CD4-positive, alpha-beta T cell treated with Interleukin-6 at 100 ng/mL for 8 hours (primary cell): ENCODE measurements at regions not wholly inside any gene's neighbourhood (a gene's known extent, or its start where the extent isn't known, plus 50 kb on each side); places are given as distances from the start of the nearest gene placed in this dataset.

Experiments
- DNase-seq: peaks from one replicate; pipeline ENCODE4 v3.0.0-alpha.2; 2020; ENCODE audit warnings: mixed read lengths, low spot score

DNA sequence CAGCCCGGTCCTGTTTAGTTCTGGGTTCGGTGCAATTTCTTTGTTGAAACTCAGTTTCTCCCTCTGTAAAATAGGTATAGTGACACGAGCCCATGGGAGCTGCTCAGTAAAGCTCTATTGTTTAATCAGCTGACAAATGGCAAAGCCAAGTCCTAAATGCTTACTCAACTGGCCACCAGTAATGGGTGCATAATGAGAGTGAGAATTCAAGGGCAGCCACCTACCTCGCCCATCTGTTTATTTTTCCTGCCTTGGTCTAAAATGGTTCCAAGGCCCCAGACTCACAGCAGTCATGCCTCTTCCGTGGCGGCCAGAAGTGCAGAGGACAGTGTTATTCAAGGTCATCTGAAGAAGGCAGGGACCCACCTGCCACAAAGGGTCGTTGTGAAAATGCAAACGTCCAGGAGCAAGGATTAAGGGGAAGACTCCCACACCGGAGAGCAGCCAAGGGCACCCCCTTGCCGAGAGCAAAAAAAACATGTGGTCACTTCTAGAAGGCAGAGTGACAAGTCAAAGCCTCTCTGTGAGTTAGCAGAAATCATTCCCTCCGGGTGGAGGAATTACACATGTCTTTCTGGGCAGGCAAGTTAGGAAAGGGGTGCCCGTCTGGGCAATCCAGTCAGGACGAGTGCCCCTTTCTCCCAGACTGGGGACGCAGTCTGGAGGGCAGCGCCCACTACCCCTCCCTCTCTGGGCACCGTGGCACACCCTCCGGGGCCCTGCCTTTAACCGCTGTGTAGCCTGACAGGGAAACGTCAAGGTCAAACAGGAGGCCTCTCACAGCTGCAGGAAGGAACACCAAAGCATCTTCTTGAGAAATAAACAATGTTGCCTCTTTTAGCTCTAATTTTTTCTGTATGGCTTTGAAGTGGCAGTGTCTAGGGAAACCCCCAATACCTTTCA lies 186.2 kb downstream of the FOXO1 start:
- no peak for DNase-seq

DNA sequence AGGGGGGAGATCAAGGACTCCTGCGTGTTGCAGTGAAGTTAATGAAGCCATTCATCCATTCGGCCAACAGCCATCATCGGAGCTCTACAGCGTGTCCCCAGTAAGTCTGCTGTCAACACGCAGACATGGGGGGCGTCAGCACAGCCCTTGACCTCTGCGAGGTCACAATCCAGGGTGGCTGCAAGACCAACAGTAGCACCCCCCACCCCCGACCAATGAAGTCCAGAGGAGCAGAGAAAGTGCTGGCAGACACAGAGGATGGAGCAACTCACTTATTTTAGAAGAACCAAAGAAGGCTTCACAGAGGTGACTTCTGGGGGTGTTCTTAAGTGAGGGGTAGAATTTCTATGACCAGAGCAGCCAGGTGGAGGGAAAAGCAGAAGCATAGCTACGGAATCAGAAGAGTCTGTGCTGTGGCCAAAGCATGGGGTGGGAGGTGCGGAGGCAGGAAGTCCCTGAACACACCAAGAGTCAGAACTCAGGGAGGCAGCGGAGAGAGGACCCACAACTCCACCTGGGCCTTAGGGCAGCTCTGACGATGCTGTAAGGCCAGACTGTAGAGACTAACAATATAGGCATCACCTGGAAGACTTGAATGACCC lies 185.4 kb downstream of the FOXO1 start:
- no peak for DNase-seq

GRCh38 chr13:40483601-40484000 lies 182.8 kb downstream of the FOXO1 start:
- no peak for DNase-seq

GRCh38 chr13:40484101-40484800 lies 182.2 kb downstream of the FOXO1 start:
- peak; percentile 27 for DNase-seq

- DNase-seq, result peak; percentile 11
Measured at GRCh38 chr13:40484974-40485373, 181.5 kb downstream of the FOXO1 start.

- peak; percentile 91 for DNase-seq
Measured at GRCh38 chr13:40485611-40486517, 180.6 kb downstream of the FOXO1 start.

GRCh38 chr13:40486518-40487163 lies 179.8 kb downstream of the FOXO1 start:
- DNase-seq, result no peak

DNA sequence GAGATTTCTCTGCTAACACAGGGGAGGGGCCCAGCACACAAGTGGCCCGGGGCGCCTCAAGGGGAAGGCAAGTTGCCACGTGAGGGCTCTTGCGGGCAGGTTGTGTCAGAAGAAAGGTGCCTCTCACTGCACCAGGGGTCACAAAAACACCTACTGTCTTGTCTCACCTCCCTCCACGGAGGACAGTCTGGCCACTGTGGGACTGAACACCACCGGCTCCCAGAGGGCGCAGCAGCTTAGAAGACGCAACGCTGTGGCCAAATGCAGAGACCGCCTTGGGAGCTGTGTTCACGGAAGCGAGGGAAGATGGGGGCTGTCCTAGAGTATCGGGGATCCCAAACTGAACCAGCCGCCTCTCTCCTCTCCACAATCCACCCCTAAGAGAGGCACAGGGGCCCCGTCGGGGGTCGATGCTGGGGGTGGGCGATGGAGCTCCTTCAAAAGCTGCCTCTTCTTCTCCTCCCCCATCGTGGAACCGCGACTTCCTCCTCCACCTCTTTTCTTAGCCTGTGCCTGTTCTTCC lies 177.5 kb downstream of the FOXO1 start:
- no peak for DNase-seq

DNA sequence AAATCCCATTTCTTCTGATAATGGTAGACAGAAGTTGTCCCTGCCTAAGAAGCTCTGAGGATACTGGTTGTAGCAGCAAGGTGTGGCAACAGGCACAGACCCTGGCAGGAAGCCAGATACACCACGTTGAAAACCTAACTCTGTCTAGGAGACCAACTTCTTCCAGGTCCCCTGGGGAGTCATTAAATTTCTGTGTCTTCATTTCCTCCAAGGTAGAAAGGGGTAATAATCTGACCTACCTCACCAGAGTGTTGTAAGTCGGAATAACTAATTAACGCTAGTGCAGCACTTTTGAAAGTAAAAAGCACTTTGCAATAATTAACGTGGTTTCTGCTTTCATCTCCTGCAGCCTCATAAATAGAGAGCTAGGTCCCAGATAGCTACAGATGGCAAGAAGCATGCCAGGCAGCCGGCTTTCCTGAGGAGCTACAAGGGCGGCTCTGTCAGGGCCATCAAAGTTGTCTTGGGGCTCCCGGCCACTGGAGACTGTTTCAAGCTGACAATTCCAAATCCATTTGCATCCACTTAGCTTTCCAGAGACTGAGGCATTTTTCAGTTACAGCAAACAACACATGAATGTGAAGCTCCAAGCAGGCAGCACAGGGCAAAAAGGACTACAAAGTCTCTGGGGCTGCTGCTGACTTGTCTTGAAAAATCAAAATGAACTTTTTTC lies 176.2 kb downstream of the FOXO1 start:
- peak; percentile 75 for DNase-seq

DNA sequence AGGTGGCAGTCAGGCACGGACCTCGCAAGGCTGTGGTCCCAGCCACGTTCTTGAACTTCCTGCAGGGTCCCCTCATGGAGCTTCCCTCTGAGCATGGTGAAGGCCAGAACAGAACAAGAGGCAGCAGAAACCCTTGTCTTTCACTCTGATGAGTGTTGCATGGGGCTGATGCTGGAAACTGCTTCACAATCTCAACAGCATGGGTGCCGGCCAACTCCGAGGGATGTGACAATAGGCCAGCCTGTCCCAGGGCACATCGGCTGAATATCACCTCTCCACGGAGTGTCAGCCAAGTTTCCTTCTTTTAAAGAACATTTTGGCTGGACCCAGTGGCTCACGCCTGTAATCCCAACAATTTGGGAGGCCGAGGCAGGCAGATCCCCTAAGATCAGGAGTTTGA lies 173.9 kb downstream of the FOXO1 start:
- DNase-seq, result no peak

GRCh38 chr13:40494513-40494912 lies 171.9 kb downstream of the FOXO1 start:
- DNase-seq, result peak; percentile 67

GRCh38 chr13:40494946-40495620 lies 171.4 kb downstream of the FOXO1 start:
- DNase-seq, result peak; percentile 50

DNA sequence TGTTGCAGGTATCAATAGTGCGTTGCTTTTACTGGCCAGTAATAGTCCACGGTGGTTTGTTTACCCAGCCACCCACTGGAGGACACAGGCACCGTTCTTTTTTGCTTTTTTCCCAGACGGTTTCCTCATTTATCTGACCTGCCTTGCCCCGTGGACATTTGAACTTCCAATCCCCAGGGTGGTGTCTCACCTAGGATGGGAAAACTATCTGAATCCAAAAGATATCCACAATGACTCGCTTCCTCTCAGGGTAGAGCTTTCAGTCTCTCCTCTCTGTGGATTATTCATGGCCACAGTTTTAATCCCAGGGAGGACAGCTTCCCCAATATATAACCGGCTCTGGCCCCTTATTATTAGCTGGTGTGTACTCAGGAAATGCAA lies 170.8 kb downstream of the FOXO1 start:
- DNase-seq, result no peak

DNA sequence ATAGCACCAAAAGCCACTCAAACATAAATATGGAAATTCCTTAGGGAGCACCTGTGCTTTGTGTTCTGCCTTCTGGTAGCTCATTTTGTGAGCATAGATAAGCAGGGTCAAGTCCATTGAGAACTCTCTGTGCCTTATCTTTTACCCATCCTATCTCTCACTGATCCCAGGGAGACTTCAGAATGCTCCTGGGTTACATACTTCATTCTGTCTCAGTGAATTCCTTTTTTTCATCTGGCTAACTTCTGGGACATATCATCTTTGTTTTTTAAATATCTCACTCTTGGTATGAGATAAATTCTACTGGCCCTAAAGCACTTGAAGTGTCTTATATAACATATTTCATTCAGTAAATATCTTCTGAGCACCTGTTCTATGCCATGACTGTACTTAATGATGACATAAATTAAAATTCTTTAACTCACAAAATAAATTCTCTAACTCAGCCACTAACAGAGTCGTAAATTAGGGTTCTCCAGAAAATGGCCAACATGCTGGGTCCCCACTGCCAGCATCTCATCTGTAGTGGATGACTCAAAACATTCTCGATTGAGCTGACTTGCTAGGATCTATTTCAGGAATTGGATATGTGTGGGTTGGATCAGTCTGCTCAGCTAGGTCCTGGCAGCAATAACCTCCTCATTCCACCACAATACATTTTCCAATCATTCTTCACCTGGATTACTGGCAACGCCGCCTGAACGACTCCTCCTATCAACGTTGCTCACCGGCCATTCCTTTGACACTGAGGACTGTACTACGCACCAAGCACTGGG lies 170.2 kb downstream of the FOXO1 start:
- DNase-seq, result no peak

- no peak for DNase-seq
Measured at GRCh38 chr13:40498461-40498860, 168.0 kb downstream of the FOXO1 start.

GRCh38 chr13:40502236-40502635 lies 164.2 kb downstream of the FOXO1 start:
- no peak for DNase-seq

GRCh38 chr13:40503011-40503410 lies 163.4 kb downstream of the FOXO1 start:
- no peak for DNase-seq

- no peak for DNase-seq
Measured at GRCh38 chr13:40503966-40504591, 162.4 kb downstream of the FOXO1 start.

DNA sequence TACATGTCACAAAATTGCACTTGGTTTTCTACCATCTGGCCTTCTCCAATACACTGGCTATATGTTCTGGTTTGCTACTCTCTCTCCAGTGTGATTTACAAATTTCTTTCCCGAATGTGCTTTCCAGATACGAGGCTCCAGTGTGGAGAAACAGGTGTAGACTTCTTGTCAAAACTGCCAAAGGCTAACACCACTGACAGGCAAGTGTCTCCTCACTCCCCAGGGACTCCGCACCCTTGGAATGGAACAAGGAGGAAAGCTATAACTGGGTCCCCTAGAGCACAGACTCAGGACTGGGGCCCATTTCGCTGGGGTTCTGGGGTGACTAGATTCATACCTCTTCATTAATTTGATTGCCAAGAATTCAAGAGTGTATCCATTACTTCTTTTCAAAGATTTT lies 161.8 kb downstream of the FOXO1 start:
- no peak for DNase-seq
